ENCODE measurements at regions not wholly inside any gene's neighbourhood (a gene's known extent, or its start where the extent isn't known, plus 50 kb on each side); places are given as distances from the start of the nearest gene placed in this dataset.

GRCh38 chr5:158174026-158174425 lies 315.1 kb upstream of the CLINT1 start:
- dilution Hi-C loops (cut with MboI; ENCODE audit: extremely low pct_ligation_motif_present, low sequenced_read_pairs) = no loop called here
- no peaks in the 10 kb centered on the region for H4K20me1 ChIP-seq (ENCODE audit: control insufficient read depth, extremely low read depth, insufficient read depth, low read length)

GRCh38 chr5:158172005-158172404 lies 313.1 kb upstream of the CLINT1 start:
- Histone ChIP-seq H4K20me1 (ENCODE audit: control insufficient read depth, extremely low read depth, insufficient read depth, low read length) (no peaks in the 10 kb centered on the region), H3K27ac (ENCODE audit: control insufficient read depth, insufficient read depth, low read length) (no peak overlapping the region), H3K36me3 (ENCODE audit: control insufficient read depth in 2 of 2, extremely low read depth in 1 of 2, insufficient read depth in 2 of 2, low read length in 2 of 2) (no peaks in the 10 kb centered on the region), H3K4me2 (ENCODE audit: control insufficient read depth, extremely low read depth, insufficient read depth, low read depth, low read length) (no peak overlapping the region), H2AFZ (ENCODE audit: control insufficient read depth, low read length) (no peak overlapping the region), H3K9me3 (ENCODE audit: control insufficient read depth, low read depth, low read length) (no peaks in the 10 kb centered on the region), H3K4me1 (ENCODE audit: control insufficient read depth, extremely low read depth, insufficient read depth, low read length) (no peaks in the 10 kb centered on the region), H3K9ac (ENCODE audit: control insufficient read depth, extremely low read depth, insufficient read depth, low read length) (no peak overlapping the region), H3K4me3 (ENCODE audit: control insufficient read depth in 2 of 3, extremely low read depth in 1 of 3, insufficient read depth in 2 of 3, low read depth in 1 of 3, low read length in 3 of 3) (no peak overlapping the region), H3K79me2 (ENCODE audit: control insufficient read depth, insufficient read depth, low read length) (no peaks in the 10 kb centered on the region), H3K27me3 (ENCODE audit: control insufficient read depth, extremely low read depth, insufficient read depth, low read length) (no peaks in the 10 kb centered on the region), H3K9me1 (ENCODE audit: control insufficient read depth, extremely low read depth, insufficient read depth, low read length) (no peaks in the 10 kb centered on the region)
- no peak for DNase-seq (ENCODE audit: low read depth, low spot score)
- no peak for FAIRE-seq
- TF ChIP-seq EZH2 (IDR thresholded peaks at IDR 0.05; ENCODE audit: low read length) (no peak), CTCF (optimal IDR thresholded peaks at IDR 0.05 in 1 of 3, IDR thresholded peaks at IDR 0.05 in 1 of 3, conservative IDR thresholded peaks at IDR 0.05 in 1 of 3; ENCODE audit: extremely low read depth in 1 of 3, insufficient read depth in 2 of 3, low read length in 3 of 3) (no peak)
- dilution Hi-C loops (cut with MboI; ENCODE audit: extremely low pct_ligation_motif_present, low sequenced_read_pairs) = no loop called here

More at GRCh38 chr5:158174026-158174425, 315.1 kb upstream of the CLINT1 start:
- Histone ChIP-seq H3K79me2 (ENCODE audit: control insufficient read depth, insufficient read depth, low read length) (no peaks in the 10 kb centered on the region), H3K27ac (ENCODE audit: control insufficient read depth, insufficient read depth, low read length) (no peak overlapping the region), H3K9me1 (ENCODE audit: control insufficient read depth, extremely low read depth, insufficient read depth, low read length) (no peaks in the 10 kb centered on the region), H3K4me2 (ENCODE audit: control insufficient read depth, extremely low read depth, insufficient read depth, low read depth, low read length) (no peak overlapping the region), H3K27me3 (ENCODE audit: control insufficient read depth, extremely low read depth, insufficient read depth, low read length) (no peaks in the 10 kb centered on the region), H2AFZ (ENCODE audit: control insufficient read depth, low read length) (no peak overlapping the region), H3K9ac (ENCODE audit: control insufficient read depth, extremely low read depth, insufficient read depth, low read length) (no peak overlapping the region), H3K36me3 (ENCODE audit: control insufficient read depth in 2 of 2, extremely low read depth in 1 of 2, insufficient read depth in 2 of 2, low read length in 2 of 2) (no peaks in the 10 kb centered on the region), H3K4me1 (ENCODE audit: control insufficient read depth, extremely low read depth, insufficient read depth, low read length) (no peaks in the 10 kb centered on the region), H3K9me3 (ENCODE audit: control insufficient read depth, low read depth, low read length) (no peaks in the 10 kb centered on the region), H3K4me3 (ENCODE audit: control insufficient read depth in 2 of 3, extremely low read depth in 1 of 3, insufficient read depth in 2 of 3, low read depth in 1 of 3, low read length in 3 of 3) (no peak overlapping the region)
- FAIRE-seq (no peak), DNase-seq (ENCODE audit: low read depth, low spot score) (no peak)
- no peak for TF ChIP-seq CTCF (optimal IDR thresholded peaks at IDR 0.05 in 1 of 3, IDR thresholded peaks at IDR 0.05 in 1 of 3, conservative IDR thresholded peaks at IDR 0.05 in 1 of 3; ENCODE audit: extremely low read depth in 1 of 3, insufficient read depth in 2 of 3, low read length in 3 of 3)
- TF ChIP-seq EZH2 (IDR thresholded peaks at IDR 0.05; ENCODE audit: low read length) = no peak

Measured in keratinocyte (primary cell).